ENCODE measurements at regions not wholly inside any gene's neighbourhood (a gene's known extent, or its start where the extent isn't known, plus 50 kb on each side); places are given as distances from the start of the nearest gene placed in this dataset.
"Not testable (repeated sequence)": the region's sequence is repeated elsewhere in the genome, so short reads cannot be mapped to it uniquely, and the experiment has no call there.

DNA sequence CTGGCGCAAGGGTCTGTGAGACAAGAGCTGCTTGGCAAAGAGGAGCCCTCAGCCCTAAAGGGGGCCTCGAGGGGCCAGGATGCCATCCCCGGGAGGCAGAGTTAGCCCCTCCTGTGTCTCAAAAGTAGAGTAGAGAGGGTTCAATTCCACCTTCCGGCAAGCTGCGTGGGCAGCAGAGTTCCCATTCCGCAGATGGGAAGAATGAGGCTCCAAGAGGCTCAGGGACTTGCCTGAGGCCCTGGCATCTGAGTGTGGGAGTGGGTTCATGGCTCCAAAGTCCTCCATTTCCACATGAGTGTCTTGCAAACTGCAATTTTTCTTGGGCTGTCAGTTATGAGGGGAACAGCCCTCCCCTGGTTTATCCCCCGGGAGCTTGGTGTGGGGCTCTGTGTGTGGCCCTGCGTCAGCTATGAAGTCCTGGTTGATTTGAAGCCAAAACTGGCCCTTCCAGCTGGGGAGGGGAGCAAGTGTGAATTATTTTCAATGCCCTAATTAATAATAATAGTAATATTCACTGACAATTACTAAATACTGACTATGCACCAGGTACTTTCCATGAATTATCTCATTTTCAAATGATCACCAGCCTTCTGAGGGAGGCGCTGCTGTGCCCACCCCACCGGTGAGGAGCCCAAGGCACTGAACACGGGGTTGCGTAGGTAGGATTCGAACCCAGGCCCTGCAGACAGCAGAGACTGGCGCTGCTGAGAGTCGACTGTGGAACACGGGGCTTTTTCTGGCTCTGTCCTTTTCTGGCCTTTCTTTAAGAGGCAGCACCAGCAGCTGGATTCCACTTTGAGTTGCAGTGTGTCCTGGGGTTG, 153.0 kb upstream of the PTPN1 start:
- no peak for DNase-seq (ENCODE audit: extremely low read depth, low read depth)
- TF ChIP-seq, protein P1, sequence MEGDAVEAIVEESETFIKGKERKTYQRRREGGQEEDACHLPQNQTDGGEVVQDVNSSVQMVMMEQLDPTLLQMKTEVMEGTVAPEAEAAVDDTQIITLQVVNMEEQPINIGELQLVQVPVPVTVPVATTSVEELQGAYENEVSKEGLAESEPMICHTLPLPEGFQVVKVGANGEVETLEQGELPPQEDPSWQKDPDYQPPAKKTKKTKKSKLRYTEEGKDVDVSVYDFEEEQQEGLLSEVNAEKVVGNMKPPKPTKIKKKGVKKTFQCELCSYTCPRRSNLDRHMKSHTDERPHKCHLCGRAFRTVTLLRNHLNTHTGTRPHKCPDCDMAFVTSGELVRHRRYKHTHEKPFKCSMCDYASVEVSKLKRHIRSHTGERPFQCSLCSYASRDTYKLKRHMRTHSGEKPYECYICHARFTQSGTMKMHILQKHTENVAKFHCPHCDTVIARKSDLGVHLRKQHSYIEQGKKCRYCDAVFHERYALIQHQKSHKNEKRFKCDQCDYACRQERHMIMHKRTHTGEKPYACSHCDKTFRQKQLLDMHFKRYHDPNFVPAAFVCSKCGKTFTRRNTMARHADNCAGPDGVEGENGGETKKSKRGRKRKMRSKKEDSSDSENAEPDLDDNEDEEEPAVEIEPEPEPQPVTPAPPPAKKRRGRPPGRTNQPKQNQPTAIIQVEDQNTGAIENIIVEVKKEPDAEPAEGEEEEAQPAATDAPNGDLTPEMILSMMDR (IDR thresholded peaks at IDR 0.05; ENCODE audit: low read depth, low read length), result no peak

DNA sequence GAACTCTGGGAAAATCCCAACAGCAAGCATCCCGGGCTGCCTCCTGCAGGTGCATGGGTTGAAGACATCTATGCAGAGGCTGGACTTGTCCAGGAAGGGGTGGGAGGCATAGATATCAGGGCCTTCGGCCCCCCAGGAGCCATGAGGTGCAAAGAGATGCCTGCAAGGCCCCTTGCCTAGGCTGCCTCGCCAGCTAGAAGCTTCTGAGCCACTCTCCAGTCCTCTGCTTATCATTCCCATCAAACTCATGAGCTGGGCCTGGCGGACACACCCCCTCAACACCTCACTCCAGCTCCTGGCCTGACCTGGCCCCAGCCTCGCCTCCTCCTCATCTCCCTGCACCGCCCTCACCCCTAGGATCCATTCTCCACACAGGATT, 152.4 kb upstream of the PTPN1 start:
- no peak for DNase-seq (ENCODE audit: extremely low read depth, low read depth)
- TF ChIP-seq, protein P1 (IDR thresholded peaks at IDR 0.05; ENCODE audit: low read depth, low read length), result no peak; the same call in 1 of the 2 replicates

DNA sequence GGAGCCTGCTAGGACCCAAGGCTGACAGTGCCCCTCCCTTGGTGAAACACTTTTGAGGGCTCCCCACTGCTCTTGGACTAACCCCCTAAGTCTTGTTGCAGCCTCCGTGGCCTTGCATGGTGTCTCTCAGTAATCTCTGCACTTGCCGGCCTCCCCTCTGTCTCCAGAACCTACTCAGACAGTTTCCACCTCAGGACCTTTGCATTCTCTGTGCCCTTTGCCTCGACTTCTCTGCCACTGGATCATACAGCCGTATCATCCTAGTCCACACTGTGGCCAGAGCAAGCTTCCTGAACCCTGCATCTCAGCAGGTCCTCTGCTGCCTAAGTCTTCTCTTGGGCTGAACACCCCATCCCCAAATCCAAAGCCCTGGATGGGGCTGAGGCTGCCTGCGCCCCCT, 152.0 kb upstream of the PTPN1 start:
- TF ChIP-seq, protein P1 (IDR thresholded peaks at IDR 0.05; ENCODE audit: low read depth, low read length), result no peak
- DNase-seq (ENCODE audit: extremely low read depth, low read depth), result no peak

DNA sequence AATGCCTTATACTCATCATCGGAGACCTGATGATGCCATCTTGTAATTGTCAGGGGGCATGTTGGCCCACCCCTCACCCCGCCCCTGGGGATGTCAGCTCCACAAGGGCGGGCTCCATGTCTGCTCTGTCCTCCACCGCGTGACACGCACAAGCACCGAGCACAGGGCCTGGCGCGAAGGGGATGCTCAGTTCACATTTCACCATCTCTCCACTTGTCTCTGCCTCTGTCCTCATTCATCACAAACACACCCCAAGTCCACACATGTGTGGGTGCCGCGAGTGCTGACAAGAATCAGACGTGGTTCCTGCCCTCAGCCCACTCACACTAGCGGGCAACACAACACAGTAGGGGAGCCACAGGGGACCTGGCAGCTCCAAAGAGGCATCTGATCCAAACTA, 151.2 kb upstream of the PTPN1 start:
- TF ChIP-seq, protein P1 (IDR thresholded peaks at IDR 0.05; ENCODE audit: low read depth, low read length), result no peak
- DNase-seq (ENCODE audit: extremely low read depth, low read depth), result no peak

DNA sequence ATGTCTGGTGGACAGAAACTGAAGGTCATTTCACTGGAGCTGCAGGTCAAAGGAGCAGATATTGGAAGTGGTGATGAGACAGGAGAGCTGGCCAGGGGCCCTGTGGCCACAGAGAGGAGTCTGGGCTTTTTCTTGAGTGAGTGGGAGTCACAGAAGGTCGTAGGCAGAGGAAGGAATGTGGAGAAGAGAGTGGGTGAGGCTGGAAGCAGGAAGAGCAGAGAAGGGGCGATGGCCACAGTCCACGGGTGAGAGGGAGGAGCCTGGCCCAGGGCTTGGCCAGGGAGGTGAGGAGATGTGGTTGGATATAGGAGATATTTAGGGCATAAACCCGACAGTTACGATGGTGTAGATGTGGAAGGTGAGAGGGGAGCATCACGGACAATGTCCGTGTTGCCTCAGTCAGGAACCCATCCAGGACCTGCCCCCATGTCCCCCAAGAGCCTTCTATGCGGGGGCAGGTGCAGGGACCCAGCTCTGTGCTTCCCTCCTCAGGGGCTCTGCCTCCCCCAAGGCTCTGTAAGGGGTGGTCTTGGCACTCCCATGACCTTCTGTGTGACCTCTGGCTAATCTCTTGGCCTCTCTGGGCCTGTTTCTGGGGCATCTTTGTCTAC, 150.5 kb upstream of the PTPN1 start:
- DNase-seq (ENCODE audit: extremely low read depth, low read depth), result no peak
- TF ChIP-seq, protein P1 (IDR thresholded peaks at IDR 0.05; ENCODE audit: low read depth, low read length), result no peak

DNA sequence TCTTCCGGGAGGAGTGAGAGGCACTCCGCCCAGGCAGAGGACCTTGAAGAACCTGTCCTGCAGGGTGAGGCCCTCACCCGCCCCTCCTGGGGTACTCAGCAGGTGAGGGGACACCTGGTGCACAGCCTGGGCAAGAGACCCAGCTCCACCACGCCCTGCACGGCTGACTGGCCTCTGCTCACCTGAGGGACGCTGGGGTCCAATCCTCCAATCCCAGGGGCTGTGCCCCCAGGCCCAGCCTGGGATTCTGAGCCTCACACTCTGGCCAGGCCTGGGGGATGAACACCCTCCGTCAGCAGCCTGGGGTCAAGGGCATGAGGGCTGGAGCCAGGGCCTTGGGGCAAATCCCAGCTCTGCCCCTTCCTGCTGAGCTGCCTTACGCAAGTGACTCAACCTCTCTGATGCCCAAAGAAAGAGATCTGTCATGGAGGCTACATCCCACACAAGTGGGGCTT, 149.9 kb upstream of the PTPN1 start:
- no peak for DNase-seq (ENCODE audit: extremely low read depth, low read depth)
- TF ChIP-seq, protein P1 (IDR thresholded peaks at IDR 0.05; ENCODE audit: low read depth, low read length), result no peak

GRCh38 chr20:50360921-50361320, 149.3 kb upstream of the PTPN1 start:
- DNase-seq (ENCODE audit: extremely low read depth, low read depth), result no peak
- TF ChIP-seq, protein P1 (IDR thresholded peaks at IDR 0.05; ENCODE audit: low read depth, low read length), result no peak

DNA sequence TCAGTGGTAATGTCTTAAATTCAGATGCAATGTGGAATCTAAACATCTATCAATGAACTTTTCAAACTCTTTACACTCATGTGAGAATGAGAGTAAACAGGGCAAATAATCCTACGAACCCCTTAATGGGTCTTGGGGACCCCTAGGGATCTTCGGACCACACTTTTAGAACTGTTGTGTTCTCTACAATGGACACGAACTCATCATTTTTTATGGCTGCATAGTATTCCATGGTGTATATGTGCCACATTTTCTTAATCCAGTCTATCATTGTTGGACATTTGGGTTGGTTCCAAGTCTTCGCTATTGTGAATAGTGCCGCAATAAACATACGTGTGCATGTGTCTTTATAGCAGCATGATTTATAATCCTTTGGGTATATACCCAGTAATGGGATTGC, 148.0 kb upstream of the PTPN1 start:
- not testable (repeated sequence) for DNase-seq (ENCODE audit: extremely low read depth, low read depth)
